ENCODE measurements at regions not wholly inside any gene's neighbourhood (a gene's known extent, or its start where the extent isn't known, plus 50 kb on each side); places are given as distances from the start of the nearest gene placed in this dataset.

- DNase-seq (ENCODE audit: low spot score), result no peak
Measured at GRCh38 chr2:134770702-134771101, 51.9 kb upstream of the TMEM163 start.

GRCh38 chr2:134771313-134771801 lies 52.6 kb upstream of the TMEM163 start:
- DNase-seq (ENCODE audit: low spot score), result no peak

DNA sequence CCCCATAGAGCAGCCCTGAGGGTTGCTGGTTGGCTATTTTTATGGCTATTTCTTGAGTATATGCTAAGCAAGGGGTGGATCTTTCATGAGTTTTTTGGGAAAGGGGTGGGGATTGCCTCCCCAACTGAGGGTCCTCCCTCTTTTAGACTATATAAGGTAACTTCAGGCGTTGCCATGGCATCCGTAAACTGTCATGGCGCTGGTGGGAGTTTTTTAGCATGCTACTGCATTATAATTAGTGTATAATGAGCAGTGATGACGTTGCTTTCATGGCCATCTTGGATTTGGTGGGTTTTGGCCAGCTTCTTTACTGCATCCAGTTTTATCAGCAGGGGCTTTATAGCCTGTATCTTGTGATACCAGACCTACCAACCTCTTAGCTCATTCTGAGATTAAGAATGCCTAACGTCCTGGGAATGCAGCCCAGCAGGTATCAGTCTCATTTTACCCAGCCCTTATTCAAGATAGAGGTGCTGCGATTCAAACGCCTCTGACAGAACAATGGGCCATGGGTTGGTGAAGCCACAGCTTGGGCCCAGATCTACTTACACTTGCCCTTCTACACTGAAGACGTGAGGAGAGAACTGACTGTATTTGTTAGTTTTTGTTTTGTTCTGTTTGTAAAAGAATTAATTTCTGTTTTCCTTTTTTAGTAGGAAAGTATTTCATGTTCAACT lies 53.8 kb upstream of the TMEM163 start:
- no peak for DNase-seq (ENCODE audit: low spot score)

DNA sequence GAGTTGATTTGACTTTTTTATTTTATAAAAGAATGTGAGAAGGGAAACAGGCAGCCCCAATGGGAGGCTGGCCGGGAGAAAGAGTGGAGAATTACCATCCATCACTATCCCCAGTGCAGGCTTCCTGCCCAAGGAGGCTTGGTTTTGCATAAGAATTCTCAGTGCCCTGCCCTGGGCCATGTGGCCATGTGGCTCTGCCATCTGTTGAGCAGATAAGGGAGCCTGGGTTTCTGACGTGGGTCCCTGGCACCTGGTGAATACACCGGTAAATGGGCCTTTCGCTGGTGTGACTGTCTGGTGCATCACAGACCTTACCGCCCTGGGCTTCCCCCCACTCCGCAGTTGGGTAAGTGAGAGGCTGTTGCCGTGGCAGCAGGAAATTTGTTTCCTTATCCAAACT lies 54.5 kb upstream of the TMEM163 start:
- no peak for DNase-seq (ENCODE audit: low spot score)

DNA sequence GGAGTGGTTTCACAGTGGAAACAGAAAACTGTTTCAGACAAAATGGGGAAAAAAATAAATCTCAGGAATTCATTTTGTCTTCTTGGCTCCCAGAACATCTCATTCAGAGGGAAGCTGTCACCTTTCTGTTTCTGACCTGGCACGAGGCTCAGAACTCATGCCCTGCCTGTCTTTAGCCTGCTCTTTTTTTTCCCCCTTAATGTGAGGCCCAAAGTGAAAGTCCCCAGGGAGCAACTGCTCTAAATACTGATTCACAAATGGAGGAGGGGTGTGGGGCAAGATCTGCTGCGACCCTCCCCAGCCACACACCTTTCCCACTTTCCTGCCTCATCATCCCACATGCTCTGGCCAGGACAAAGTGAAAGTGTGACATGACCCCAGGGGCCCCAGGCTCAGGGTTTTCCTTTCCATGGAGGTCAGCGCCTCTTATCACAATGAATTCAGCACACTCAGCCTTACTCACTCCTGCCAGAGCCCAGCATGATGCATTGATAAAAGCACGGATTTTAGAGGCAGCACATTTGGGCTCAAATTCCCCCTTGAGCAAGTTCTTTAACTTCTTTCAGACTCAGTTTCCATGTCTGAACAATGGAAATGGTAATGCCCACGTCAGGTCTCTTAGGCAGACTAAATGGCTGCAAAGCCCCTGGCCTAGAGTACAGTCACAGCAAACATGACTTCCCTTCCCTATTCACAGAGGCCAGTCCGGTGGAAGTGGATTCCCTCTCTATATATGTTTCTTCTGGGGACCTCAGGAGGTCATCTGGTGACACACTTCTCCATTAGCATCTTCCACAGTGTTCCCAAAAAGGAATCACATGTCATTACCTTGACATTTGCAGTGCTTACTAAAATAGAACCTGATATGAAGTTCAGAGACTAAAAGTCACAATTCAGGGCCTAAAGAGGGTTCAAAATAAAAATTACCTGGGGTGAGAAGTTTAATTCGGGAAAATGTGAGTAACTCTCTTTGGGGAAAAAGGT lies 55.3 kb upstream of the TMEM163 start:
- no peak for DNase-seq (ENCODE audit: low spot score)

- DNase-seq (ENCODE audit: low spot score), result no peak
Measured at GRCh38 chr2:134774786-134775641, 56.2 kb upstream of the TMEM163 start.

DNA sequence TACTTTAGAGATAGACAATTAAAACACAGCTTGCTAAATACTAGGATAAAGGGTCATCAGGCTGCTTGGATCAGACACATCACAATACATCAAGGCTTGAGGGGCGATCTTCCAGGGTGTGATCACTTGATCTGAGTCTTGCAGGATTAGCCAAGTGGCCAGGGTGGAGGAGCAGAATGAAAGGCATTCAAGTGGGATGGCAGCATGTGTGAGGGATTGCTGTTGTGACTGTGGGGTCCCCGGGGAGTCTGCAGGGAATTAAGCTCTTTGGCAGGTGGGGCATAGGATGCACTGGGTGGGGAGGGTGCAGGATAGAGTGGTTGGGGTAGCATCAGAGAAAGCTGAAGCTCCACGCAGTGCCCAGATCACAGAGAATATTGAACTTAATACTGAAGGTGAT lies 58.0 kb upstream of the TMEM163 start:
- no peak for DNase-seq (ENCODE audit: low spot score)

DNA sequence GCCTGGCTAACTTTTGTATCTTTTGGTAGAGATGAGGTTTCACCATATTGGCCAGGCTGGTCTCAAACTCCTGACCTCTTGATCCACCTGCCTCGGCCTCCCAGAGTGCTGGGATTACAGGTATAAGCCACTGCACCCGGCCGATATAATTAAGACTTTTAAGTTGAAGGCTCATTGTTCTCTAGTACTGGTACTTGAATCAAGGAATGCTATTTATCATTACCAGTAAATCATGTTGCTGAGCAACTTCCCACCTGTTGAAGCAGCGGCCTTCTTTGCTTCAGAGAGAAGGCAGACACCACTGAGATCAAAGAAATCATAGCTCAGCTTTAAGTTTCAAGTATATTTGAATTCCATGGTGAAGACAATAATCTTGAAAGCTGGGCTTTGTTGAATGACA lies 58.8 kb upstream of the TMEM163 start:
- no peak for DNase-seq (ENCODE audit: low spot score)

DNA sequence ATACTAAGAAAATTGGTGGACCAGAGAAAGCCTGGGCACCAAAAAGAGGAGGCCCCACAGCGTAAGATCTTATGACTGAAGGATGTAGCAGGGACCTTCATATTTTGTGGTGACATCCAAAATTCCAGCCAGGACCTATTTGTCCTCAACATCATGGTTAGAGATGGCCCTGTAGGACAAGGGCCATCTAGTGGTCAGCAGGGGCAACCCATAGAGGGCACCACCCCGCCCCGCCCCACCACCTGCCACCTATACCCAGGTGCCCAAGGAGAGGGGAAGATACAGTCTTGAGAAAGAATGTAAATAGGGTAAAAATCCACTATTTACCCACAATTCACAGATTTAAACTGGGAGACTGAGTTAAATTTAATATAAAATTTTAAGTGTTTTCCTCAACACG lies 59.6 kb upstream of the TMEM163 start:
- peak; percentile 27 for DNase-seq (ENCODE audit: low spot score)

DNA sequence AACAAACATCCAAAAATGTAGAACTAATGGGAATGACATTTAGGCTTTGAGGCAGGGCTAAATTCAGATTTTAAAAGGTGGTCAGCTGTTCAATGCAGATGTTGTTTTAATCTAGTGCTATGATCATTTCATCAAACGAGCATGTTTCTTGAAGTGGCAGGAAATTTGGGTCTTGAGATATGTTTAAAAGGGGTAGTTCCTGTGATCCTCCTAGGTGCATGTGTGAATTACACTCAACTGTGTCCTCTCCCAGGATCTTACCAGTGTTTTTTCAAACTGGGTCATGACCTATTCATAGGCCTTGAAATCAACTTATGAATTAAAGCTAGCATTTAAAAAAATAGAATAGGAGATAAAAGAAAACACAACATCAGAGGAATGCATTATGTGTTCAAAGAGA lies 57.4 kb upstream of the ACMSD start:
- no peak for DNase-seq (ENCODE audit: low spot score)

GRCh38 chr2:134782107-134782506 lies 56.3 kb upstream of the ACMSD start:
- no peak for DNase-seq (ENCODE audit: low spot score)

- peak; percentile 52 for DNase-seq (ENCODE audit: low spot score)
Measured at GRCh38 chr2:134782792-134783191, 55.6 kb upstream of the ACMSD start.

GRCh38 chr2:134783912-134784311 lies 54.5 kb upstream of the ACMSD start:
- DNase-seq (ENCODE audit: low spot score), result no peak

DNA sequence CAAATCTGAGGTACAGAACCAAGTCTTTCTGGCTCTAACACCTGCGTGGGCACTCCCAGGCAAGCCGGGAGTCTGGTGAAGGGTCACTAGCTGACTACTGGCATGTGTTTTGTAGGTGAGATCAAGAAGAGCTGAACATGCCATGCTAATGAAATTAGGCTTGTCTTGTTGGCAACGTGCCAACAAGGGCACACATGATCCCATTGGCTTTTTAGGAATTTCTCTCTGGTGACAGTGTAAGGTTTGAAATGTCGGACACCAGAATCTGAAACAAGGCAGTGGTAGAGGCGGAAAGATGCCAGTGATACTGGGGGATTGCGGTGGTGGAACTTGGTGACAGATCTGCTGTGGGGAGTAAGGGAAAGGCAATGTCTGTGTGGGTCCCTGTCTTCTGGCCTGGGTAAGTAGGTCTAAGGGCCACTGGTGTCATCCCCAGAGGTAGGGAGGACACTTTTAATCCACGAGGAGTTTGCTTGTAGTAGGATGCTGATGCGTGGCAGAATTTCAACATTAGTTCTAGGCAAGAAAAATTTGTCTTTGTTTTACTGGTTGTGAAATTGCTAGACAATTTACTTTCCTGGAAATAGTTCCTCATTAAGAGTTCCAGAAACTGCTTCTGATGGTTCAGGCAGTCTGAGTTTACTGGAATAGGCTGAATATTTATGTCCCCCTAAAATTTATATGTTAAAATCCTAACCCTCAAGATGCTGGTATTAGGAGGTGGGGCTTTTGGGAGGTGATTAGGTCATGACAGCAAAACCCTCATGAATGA lies 52.6 kb upstream of the ACMSD start:
- no peak for DNase-seq (ENCODE audit: low spot score)

GRCh38 chr2:134788417-134788816 lies 50.0 kb upstream of the ACMSD start:
- DNase-seq (ENCODE audit: low spot score), result no peak

Data from HuH-7 (cell line).